C4-2B (cell line): ENCODE measurements at regions not wholly inside any gene's neighbourhood (a gene's known extent, or its start where the extent isn't known, plus 50 kb on each side); places are given as distances from the start of the nearest gene placed in this dataset.

Experiments used
- H3K27ac ChIP-seq: fragments of 450-650 bp; 2 replicates; pipeline ENCODE4 v1.5.1; 2017
- CTCF ChIP-seq: fragments of 450-650 bp; conservative IDR thresholded peaks from 2 replicates; pipeline ENCODE4 v1.5.1; 2017; ENCODE audit warnings: mild to moderate bottlenecking
- ZFX ChIP-seq: fragments of 450-650 bp; IDR thresholded peaks from 2 replicates; pipeline ENCODE4 v1.6.1; 2017

GRCh38 chr17:15049795-15050160 is 215.3 kb downstream of the PMP22 start:
- no peak overlapping the region for H3K27ac ChIP-seq
- no peak for TF ChIP-seq ZFX
- TF ChIP-seq CTCF: no peak

- TF ChIP-seq ZFX (no peak), CTCF (no peak)
- no peak overlapping the region for H3K27ac ChIP-seq
Measured at GRCh38 chr17:15048933-15049794, 216.0 kb downstream of the PMP22 start.

- TF ChIP-seq ZFX (no peak), CTCF (no peak)
- H3K27ac ChIP-seq: no peak overlapping the region
Measured at GRCh38 chr17:15048381-15048780, 216.7 kb downstream of the PMP22 start.

- no peak for TF ChIP-seq CTCF
- no peak for TF ChIP-seq ZFX
- H3K27ac ChIP-seq: no peak overlapping the region
Measured at GRCh38 chr17:15042311-15042710, 222.8 kb downstream of the PMP22 start.

GRCh38 chr17:15039366-15039765 is 225.8 kb downstream of the PMP22 start:
- TF ChIP-seq CTCF: no peak
- TF ChIP-seq ZFX: no peak
- H3K27ac ChIP-seq: no peak overlapping the region

GRCh38 chr17:15038656-15039055 is 226.5 kb downstream of the PMP22 start:
- no peak for TF ChIP-seq CTCF
- TF ChIP-seq ZFX: no peak
- H3K27ac ChIP-seq: no peak overlapping the region

- TF ChIP-seq ZFX: no peak
- no peak for TF ChIP-seq CTCF
- no peak overlapping the region for H3K27ac ChIP-seq
Measured at GRCh38 chr17:15036238-15036637, 228.9 kb downstream of the PMP22 start.
